H1 (cell line): ENCODE measurements at regions not wholly inside any gene's neighbourhood (a gene's known extent, or its start where the extent isn't known, plus 50 kb on each side); places are given as distances from the start of the nearest gene placed in this dataset.

ENCODE experiments used
- EGR1 ChIP-seq: IDR thresholded peaks from 2 replicates; pipeline ENCODE4 v1.6.1; 2011; ENCODE audit warnings: low read depth, low read length, borderline replicate concordance
- RAD21 ChIP-seq, 2 experiments: IDR thresholded peaks in 1 of 2; conservative IDR thresholded peaks in 1 of 2; 2 replicates each; pipeline ENCODE4 v1.6.1; 2011; ENCODE audit warnings: low read depth in 2 of 2, low read length in 2 of 2, improper control_type of control experiment in 1 of 2, inconsistent platforms in 1 of 2, mild to moderate bottlenecking in 1 of 2, moderate library complexity in 1 of 2
- TCF12 ChIP-seq: IDR thresholded peaks from 2 replicates; pipeline ENCODE4 v1.6.1; 2011; ENCODE audit warnings: low read depth, mild to moderate bottlenecking, low read length
- TF ChIP-seq, protein P1 (sequence below): IDR thresholded peaks from 2 replicates; pipeline ENCODE4 v1.6.1; 2012; ENCODE audit warnings: inconsistent platforms

DNA sequence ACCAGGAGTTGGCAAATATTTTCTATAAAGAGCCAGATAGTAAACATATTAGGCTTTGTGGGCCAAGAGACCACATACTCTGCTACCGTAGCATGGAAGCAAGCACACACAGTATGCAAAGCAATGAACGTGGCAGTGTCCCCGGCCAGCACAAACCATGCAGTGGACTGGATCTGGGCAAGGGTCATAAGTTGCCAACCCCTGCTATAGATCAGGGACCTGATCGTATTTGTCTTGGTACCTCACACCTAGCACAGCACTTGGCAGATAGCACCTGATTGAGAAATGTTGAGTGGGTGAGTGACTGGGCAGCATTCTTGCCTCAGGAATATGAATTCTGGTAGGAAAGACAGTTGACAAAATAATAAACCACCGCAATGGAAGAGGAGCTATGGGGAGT is 331.9 kb downstream of the FGFR2 start (continued):
- TF ChIP-seq TCF12 (no peak), EGR1 (no peak), RAD21 (IDR thresholded peaks at IDR 0.05 in 1 of 2, conservative IDR thresholded peaks at IDR 0.05 in 1 of 2; ENCODE audit: low read depth in 2 of 2, low read length in 2 of 2) (no peak)
- TF ChIP-seq, protein P1, sequence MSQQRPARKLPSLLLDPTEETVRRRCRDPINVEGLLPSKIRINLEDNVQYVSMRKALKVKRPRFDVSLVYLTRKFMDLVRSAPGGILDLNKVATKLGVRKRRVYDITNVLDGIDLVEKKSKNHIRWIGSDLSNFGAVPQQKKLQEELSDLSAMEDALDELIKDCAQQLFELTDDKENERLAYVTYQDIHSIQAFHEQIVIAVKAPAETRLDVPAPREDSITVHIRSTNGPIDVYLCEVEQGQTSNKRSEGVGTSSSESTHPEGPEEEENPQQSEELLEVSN, result no peak
